ENCODE measurements at regions not wholly inside any gene's neighbourhood (a gene's known extent, or its start where the extent isn't known, plus 50 kb on each side); places are given as distances from the start of the nearest gene placed in this dataset.

DNA sequence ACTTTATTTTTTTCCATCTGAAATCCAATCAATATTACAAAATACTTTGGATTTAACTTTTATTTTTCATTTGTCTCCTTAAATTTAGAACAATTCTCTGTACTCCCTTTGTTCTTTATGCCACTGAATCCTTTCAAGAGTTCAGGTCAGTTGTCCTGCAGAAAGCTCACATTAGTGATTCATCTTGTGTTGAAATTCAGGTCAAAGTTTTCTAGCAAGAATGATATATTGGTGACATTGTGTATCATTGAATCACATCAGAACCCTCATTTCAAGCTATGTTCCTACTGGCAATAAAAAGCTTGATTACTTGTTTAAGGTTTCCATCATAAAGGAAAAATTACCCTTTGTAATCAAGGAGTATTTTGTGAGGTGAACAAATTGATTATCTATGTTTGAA lies 378.8 kb upstream of the STEAP1 start:
- TF ChIP-seq, protein P1, sequence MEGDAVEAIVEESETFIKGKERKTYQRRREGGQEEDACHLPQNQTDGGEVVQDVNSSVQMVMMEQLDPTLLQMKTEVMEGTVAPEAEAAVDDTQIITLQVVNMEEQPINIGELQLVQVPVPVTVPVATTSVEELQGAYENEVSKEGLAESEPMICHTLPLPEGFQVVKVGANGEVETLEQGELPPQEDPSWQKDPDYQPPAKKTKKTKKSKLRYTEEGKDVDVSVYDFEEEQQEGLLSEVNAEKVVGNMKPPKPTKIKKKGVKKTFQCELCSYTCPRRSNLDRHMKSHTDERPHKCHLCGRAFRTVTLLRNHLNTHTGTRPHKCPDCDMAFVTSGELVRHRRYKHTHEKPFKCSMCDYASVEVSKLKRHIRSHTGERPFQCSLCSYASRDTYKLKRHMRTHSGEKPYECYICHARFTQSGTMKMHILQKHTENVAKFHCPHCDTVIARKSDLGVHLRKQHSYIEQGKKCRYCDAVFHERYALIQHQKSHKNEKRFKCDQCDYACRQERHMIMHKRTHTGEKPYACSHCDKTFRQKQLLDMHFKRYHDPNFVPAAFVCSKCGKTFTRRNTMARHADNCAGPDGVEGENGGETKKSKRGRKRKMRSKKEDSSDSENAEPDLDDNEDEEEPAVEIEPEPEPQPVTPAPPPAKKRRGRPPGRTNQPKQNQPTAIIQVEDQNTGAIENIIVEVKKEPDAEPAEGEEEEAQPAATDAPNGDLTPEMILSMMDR (IDR thresholded peaks at IDR 0.05): no peak
- no peak for TF ChIP-seq POLR2A (IDR thresholded peaks at IDR 0.05)
